ENCODE measurements at regions not wholly inside any gene's neighbourhood (a gene's known extent, or its start where the extent isn't known, plus 50 kb on each side); places are given as distances from the start of the nearest gene placed in this dataset.

GRCh38 chr22:49328630-49329405 lies 498.9 kb downstream of the BRD1 start:
- no peak for DNase-seq (ENCODE audit: low read depth, low spot score)

DNA sequence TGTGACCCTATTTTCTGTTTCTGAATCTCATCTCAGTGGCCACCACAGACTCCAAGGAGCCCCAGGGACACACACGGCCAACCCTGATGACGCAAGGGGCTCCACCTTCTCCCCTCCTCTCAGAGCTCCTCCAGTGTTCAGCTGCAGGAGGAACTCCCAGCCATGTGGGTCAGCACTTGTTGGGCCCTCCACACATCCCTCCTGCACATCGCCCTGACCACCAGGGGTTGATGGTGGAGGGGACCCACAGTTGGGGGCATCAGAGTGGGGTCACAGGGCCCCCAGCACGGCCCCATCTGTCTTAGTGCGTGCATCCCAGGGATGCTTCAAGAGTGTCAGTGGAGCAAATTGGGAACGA lies 499.6 kb downstream of the BRD1 start:
- DNase-seq (ENCODE audit: low read depth, low spot score) = no peak

DNA sequence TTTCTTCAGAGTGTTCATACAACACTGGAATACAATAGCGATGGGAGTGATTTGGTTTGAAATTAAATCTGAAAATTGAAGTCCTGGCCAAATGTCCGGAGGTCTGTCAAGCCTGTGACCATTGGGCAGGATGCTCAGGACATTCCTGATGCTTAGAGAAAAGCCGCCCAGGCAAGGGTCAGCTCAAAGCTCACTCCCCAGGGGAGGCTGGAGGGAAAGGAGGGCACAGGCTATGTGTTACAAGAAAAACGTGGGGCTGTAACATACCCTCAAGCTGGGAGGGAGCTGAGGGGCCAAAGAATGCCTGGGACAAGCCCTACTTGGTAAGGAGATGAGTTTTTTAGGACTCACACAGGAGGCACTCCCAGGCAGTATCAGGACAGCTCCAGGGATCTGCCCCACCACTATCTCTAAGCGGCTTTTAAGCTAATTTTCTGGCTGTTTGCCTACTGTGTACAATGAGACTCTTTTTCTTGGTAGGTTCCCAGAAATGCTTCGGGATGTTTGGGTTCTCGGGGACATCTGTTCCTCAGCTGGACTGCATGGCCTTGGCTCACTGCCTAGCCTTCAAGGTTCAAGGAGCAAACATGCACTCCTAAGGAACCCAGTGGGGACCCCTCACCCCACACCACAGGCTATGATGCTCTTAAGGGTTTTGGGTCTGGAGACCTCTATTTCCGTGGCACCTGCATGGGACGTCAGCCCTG lies 500.1 kb downstream of the BRD1 start:
- no peak for DNase-seq (ENCODE audit: low read depth, low spot score)

- DNase-seq (ENCODE audit: low read depth, low spot score) = no peak
Observed at GRCh38 chr22:49326558-49326957, 501.1 kb downstream of the BRD1 start.

- no peak for DNase-seq (ENCODE audit: low read depth, low spot score)
Observed at GRCh38 chr22:49325531-49326395, 501.9 kb downstream of the BRD1 start.

GRCh38 chr22:49324527-49325491 lies 502.9 kb downstream of the BRD1 start:
- no peak for DNase-seq (ENCODE audit: low read depth, low spot score)

DNA sequence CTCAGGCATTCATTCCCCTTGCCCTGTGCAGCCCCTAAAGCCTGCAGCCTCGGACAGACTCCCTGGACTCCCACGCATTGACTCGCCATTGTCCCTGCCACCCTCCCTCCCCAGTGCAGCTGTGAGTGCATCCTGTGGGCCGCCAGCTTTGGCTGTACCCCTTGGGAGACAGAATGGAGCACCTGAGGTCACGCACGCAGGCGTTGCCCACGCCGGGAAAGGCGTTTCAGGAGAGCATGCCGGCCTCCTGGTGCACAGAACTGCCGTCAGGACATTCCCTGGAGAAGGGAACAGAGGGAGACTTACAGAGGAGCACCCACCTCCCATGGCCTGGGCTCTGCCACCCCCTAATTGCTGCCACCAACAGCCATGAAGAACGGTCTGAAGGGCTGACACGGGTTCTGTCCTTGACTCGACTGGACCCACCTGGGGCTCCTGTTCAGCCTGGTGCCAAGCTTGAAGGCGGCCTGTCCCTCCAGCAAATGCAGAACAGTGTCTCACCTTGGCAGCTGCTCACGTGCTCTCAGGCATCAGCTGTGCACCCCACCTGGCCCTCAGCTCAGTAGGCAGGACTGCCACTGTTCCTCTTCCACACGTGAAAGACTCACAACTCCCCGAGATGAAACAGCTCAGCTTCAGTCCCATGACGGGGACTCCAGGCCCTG lies 503.8 kb downstream of the BRD1 start:
- DNase-seq (ENCODE audit: low read depth, low spot score) = no peak

GRCh38 chr22:49322861-49323622 lies 504.6 kb downstream of the BRD1 start:
- DNase-seq (ENCODE audit: low read depth, low spot score) = no peak

DNA sequence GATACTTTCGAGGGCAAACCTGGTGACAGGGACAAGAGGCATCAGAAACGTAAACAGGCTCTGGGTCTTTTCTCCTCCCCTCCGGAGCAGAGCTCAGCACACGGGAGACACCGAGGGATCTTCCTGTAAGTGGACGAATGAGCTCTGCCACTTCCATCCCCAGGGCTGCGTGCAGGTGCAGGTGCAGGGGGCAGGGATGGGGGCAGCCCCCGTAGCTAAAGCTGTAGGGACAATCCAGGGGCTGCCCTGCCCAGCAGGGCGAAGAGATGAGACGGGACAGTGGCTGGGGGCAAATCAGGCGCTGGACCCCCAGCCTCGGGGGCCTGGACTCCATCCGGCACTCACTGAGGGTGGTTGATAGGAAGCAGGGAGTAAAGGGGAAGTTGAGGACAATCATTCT lies 505.4 kb downstream of the BRD1 start:
- no peak for DNase-seq (ENCODE audit: low read depth, low spot score)

GRCh38 chr22:49321477-49322055 lies 506.1 kb downstream of the BRD1 start:
- DNase-seq (ENCODE audit: low read depth, low spot score) = no peak

DNA sequence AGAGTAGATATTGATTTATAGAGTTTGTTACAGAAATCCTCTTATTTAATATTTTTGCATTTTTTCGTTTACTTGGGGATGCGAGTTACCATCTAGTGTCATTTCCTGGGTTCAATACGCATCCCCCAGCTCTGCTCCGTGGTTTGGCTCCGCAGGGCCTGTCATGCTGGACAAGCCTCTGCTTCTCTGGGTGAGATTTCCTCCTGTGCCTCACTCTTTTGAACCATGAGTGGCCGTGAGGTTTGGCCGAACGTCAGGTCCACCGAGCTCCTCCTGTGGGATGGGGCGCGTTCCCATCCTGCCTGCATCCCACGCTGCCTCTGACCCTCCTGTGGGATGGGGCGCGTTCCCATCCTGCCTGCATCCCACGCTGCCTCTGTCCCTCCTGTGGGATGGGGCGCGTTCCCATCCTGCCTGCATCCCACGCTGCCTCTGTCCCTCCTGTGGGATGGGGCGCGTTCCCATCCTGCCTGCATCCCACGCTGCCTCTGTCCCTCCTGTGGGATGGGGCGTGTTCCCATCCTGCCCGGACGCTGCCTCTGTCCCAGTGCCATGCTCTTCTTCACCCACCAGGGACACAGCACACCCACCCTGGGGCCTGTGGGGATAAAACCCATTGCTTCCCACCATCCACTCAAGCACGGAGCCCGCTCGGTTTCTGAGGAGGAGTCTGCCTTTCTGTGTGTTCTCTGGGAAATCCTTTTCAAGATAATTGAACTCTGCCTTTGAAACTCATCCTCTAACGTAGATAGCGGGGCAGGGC lies 506.8 kb downstream of the BRD1 start:
- DNase-seq (ENCODE audit: low read depth, low spot score) = no peak

DNA sequence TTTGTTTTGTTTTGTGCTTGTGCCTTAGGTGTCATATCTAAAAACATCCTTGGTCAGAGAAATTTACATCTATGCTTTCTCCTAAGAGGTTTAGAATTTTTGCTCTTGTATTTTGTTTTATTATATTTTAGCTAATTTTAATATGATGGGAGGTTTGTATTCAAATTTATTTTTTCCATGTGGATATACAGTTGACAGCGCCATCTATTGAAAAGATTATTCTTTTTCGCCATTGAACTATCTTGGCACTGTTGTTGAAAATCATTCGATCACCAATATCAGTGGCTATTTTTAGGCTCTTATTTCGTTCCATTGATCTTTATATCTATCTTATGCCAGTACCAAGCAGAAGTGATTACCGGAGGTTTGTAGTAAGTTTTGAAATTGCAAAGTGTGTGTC lies 510.3 kb downstream of the BRD1 start:
- no peak for DNase-seq (ENCODE audit: low read depth, low spot score)

- no peak for DNase-seq (ENCODE audit: low read depth, low spot score)
Observed at GRCh38 chr22:49312601-49313000, 515.1 kb downstream of the BRD1 start.

- no peak for DNase-seq (ENCODE audit: low read depth, low spot score)
Observed at GRCh38 chr22:49310354-49310753, 517.3 kb downstream of the BRD1 start.

GRCh38 chr22:49308300-49308699 lies 519.4 kb downstream of the BRD1 start:
- no peak for DNase-seq (ENCODE audit: low read depth, low spot score)

- DNase-seq (ENCODE audit: low read depth, low spot score) = no peak
Observed at GRCh38 chr22:49307870-49308269, 519.8 kb downstream of the BRD1 start.

DNA sequence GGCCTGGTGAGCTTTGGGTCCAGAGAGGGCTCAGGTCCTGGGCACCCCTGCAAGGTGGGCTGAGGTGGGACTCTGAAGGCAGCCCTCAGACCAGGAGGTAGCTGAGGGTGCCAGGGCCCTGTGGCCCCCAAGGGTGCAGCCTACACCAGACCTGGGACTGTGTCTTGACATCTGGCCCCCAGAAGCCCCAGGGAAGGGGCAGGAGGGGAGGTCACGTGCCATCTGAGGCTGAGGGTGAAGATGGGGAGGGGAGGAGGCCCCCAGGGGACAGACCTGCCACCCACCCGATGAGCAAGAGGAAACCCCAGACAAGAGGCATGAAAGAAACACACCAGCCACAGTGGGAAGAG lies 520.2 kb downstream of the BRD1 start:
- DNase-seq (ENCODE audit: low read depth, low spot score) = no peak

DNA sequence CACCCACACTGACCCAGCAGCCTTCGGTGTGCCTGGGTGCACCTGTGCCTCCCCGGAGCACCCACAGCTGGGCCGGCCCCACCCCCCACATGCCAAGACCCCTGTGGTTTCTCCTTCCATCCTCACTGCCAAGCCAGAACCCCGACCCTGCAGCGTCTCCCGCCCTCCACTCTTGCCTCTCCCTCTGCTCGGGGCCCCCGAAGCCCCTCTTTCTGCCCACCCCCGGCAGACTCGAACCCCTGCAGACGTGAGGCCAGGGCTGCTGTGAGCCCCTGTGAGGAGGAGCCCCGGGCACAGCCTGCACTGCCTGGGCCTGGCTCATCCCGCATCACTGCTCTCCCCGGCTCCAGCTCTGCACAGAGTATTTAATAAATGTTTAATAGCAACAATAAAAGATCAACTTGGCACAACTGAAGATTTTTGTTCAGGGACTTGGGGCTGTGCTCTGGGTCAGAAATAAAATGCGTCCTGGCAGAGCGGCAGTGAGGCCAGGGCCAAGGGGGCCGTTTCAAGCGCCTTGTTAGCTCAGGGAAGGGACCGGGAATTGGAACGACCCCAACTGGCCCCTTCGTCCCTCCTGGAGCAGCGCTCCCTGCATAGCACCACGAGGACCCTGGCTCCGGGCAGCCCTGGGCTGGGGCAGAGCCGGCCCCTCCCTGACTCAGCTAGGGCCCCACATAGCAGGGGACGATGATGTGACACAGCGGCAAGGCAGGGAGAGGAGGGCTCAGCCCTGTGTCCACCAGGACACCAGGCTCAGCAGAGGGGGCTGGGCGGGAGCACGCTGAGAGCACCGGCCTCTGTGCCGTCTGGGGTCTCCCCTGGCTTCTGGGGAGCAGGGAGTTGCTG lies 520.8 kb downstream of the BRD1 start:
- DNase-seq (ENCODE audit: low read depth, low spot score) = no peak
